Neural cell (in vitro differentiated cells): ENCODE measurements at regions not wholly inside any gene's neighbourhood (a gene's known extent, or its start where the extent isn't known, plus 50 kb on each side); places are given as distances from the start of the nearest gene placed in this dataset.

ENCODE experiments used
- EP300 ChIP-seq: fragments of 450-650 bp; conservative IDR thresholded peaks from 2 replicates; pipeline ENCODE4 v1.6.1; 2014; ENCODE audit warnings: antibody characterized with exemption, mild to moderate bottlenecking, moderate library complexity; ENCODE audit not compliant: poor library complexity, severe bottlenecking
- EZH2 ChIP-seq: fragments of 200-600, 300-800 bp; shearing (Covaris generic), sonication (generic); IDR thresholded peaks from 2 replicates; pipeline ENCODE4 v1.6.1; 2014; ENCODE audit warnings: antibody characterized with exemption, low read length, borderline replicate concordance, mild to moderate bottlenecking; ENCODE audit not compliant: insufficient read depth, poor library complexity, severe bottlenecking
- MXI1 ChIP-seq: fragments of 450-650 bp; conservative IDR thresholded peaks from 2 replicates; pipeline ENCODE4 v1.6.1; 2014; ENCODE audit warnings: antibody characterized with exemption, mild to moderate bottlenecking; ENCODE audit not compliant: poor library complexity, severe bottlenecking
- RAD21 ChIP-seq: fragments of 450-650 bp; conservative IDR thresholded peaks from 2 replicates; pipeline ENCODE4 v1.6.1; 2014; ENCODE audit warnings: antibody characterized with exemption, mild to moderate bottlenecking, moderate library complexity
- SMC3 ChIP-seq: fragments of 450-650 bp; conservative IDR thresholded peaks from 2 replicates; pipeline ENCODE4 v1.6.1; 2014; ENCODE audit warnings: antibody characterized with exemption, mild to moderate bottlenecking, moderate library complexity; ENCODE audit not compliant: poor library complexity
- TF ChIP-seq, protein P1 (sequence below): IDR thresholded peaks from 2 replicates; pipeline ENCODE4 v1.6.1; 2012; ENCODE audit warnings: borderline replicate concordance
- TF ChIP-seq, protein P2 (sequence below): fragments of 450-650 bp; IDR thresholded peaks from 2 replicates; pipeline ENCODE4 v1.5.1; 2014; ENCODE audit warnings: antibody characterized with exemption, mild to moderate bottlenecking, moderate library complexity; ENCODE audit not compliant: poor library complexity, severe bottlenecking

DNA sequence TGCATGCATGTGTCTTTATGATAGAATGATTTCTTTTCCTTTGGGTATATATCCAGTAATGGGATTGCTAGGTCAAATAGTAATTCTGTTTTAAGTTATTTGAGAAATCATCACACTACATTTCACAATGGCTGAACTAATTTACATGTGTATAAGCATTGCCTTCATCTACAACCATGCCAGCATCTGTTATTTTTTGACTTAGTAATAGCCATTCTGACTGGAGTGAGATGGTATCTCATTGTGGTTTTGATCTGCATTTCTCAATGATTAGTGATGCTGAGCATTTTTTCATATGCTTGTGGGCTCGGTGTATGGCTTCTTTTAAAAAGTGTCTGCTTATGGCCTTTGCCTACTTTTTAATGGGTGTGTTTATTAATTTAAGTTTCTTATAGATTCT lies 102.3 kb upstream of the CCDC112 start:
- TF ChIP-seq, protein P1, sequence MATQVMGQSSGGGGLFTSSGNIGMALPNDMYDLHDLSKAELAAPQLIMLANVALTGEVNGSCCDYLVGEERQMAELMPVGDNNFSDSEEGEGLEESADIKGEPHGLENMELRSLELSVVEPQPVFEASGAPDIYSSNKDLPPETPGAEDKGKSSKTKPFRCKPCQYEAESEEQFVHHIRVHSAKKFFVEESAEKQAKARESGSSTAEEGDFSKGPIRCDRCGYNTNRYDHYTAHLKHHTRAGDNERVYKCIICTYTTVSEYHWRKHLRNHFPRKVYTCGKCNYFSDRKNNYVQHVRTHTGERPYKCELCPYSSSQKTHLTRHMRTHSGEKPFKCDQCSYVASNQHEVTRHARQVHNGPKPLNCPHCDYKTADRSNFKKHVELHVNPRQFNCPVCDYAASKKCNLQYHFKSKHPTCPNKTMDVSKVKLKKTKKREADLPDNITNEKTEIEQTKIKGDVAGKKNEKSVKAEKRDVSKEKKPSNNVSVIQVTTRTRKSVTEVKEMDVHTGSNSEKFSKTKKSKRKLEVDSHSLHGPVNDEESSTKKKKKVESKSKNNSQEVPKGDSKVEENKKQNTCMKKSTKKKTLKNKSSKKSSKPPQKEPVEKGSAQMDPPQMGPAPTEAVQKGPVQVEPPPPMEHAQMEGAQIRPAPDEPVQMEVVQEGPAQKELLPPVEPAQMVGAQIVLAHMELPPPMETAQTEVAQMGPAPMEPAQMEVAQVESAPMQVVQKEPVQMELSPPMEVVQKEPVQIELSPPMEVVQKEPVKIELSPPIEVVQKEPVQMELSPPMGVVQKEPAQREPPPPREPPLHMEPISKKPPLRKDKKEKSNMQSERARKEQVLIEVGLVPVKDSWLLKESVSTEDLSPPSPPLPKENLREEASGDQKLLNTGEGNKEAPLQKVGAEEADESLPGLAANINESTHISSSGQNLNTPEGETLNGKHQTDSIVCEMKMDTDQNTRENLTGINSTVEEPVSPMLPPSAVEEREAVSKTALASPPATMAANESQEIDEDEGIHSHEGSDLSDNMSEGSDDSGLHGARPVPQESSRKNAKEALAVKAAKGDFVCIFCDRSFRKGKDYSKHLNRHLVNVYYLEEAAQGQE, result no peak
- TF ChIP-seq, protein P2, sequence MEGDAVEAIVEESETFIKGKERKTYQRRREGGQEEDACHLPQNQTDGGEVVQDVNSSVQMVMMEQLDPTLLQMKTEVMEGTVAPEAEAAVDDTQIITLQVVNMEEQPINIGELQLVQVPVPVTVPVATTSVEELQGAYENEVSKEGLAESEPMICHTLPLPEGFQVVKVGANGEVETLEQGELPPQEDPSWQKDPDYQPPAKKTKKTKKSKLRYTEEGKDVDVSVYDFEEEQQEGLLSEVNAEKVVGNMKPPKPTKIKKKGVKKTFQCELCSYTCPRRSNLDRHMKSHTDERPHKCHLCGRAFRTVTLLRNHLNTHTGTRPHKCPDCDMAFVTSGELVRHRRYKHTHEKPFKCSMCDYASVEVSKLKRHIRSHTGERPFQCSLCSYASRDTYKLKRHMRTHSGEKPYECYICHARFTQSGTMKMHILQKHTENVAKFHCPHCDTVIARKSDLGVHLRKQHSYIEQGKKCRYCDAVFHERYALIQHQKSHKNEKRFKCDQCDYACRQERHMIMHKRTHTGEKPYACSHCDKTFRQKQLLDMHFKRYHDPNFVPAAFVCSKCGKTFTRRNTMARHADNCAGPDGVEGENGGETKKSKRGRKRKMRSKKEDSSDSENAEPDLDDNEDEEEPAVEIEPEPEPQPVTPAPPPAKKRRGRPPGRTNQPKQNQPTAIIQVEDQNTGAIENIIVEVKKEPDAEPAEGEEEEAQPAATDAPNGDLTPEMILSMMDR, result no peak
- TF ChIP-seq MXI1, result no peak
- TF ChIP-seq EP300, result no peak
- no peak for TF ChIP-seq EZH2
- no peak for TF ChIP-seq RAD21
- TF ChIP-seq SMC3, result no peak
